NB4 (cell line): ENCODE measurements at regions not wholly inside any gene's neighbourhood (a gene's known extent, or its start where the extent isn't known, plus 50 kb on each side); places are given as distances from the start of the nearest gene placed in this dataset.

Experiments used
- MYC ChIP-seq: IDR thresholded peaks from 2 replicates; pipeline ENCODE4 v1.6.1; 2011; ENCODE audit warnings: low read depth, low read length
- TF ChIP-seq, protein P1 (sequence below): IDR thresholded peaks from one replicate; pipeline ENCODE4 v1.5.1; 2012; ENCODE audit warnings: low read depth, low read length

DNA sequence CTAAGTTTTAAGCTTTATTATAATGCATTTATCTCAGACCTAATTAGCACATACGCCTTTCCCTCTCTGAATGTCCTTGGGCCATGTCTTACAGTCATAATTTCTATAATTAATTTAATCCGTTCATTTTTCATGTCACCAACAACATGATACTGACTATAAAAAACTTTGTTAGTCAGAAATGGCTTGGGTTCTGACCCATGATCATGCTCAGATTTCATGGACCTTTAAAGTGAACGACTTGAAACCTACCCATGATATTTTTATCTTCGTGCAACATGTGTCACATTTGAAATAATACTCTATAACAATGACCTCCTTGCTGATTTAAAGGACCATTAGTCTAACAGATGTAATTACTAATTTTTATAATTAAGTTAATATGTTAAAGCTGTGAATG is 1033.8 kb downstream of the DIPK2A start:
- TF ChIP-seq, protein P1, sequence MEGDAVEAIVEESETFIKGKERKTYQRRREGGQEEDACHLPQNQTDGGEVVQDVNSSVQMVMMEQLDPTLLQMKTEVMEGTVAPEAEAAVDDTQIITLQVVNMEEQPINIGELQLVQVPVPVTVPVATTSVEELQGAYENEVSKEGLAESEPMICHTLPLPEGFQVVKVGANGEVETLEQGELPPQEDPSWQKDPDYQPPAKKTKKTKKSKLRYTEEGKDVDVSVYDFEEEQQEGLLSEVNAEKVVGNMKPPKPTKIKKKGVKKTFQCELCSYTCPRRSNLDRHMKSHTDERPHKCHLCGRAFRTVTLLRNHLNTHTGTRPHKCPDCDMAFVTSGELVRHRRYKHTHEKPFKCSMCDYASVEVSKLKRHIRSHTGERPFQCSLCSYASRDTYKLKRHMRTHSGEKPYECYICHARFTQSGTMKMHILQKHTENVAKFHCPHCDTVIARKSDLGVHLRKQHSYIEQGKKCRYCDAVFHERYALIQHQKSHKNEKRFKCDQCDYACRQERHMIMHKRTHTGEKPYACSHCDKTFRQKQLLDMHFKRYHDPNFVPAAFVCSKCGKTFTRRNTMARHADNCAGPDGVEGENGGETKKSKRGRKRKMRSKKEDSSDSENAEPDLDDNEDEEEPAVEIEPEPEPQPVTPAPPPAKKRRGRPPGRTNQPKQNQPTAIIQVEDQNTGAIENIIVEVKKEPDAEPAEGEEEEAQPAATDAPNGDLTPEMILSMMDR: no peak
- TF ChIP-seq MYC: no peak
